Uterus (tissue), 2 donors: ENCODE measurements at regions not wholly inside any gene's neighbourhood (a gene's known extent, or its start where the extent isn't known, plus 50 kb on each side); places are given as distances from the start of the nearest gene placed in this dataset.

Experiments
- CTCF ChIP-seq, 4 experiments: fragments of 200-600 bp in 2 of 4; fragments of 450-650 bp in 2 of 4; sonication (generic) in 2 of 4; IDR thresholded peaks; one replicate each; pipeline ENCODE4 v1.5.1; 2016 to 2019; ENCODE audit warnings: antibody characterized with exemption in 4 of 4, mild to moderate bottlenecking in 2 of 4, moderate library complexity in 1 of 4
- POLR2A ChIP-seq, 2 donors: fragments of 450-650 bp; IDR thresholded peaks; one replicate each; pipeline ENCODE4 v1.6.1; 2016; ENCODE audit warnings: antibody characterized with exemption in 2 of 2, mild to moderate bottlenecking in 1 of 2, moderate library complexity in 1 of 2

GRCh38 chr18:68376926-68377325 is 338.0 kb downstream of the TMX3 start:
- TF ChIP-seq CTCF (IDR thresholded peaks at IDR 0.05), result no peak
- TF ChIP-seq POLR2A (IDR thresholded peaks at IDR 0.05), result no peak
